SJCRH30 (cell line): ENCODE measurements at regions not wholly inside any gene's neighbourhood (a gene's known extent, or its start where the extent isn't known, plus 50 kb on each side); places are given as distances from the start of the nearest gene placed in this dataset.

Source experiments
- DNase-seq, 2 experiments: peaks; one replicate each; pipeline ENCODE4 v3.0.0-alpha.2; 2015 to 2020
- H3K27ac ChIP-seq: fragments of 250-450 bp; sonication (Bioruptor Pico); 2 replicates; pipeline ENCODE4 v1.5.1; 2020; ENCODE audit warnings: mild to moderate bottlenecking, moderate library complexity
- H3K27me3 ChIP-seq: fragments of 250-450 bp; sonication (Bioruptor Pico); 2 replicates; pipeline ENCODE4 v1.5.1; 2020; ENCODE audit warnings: mild to moderate bottlenecking, moderate library complexity
- H3K36me3 ChIP-seq: fragments of 250-450 bp; sonication (Bioruptor Pico); 2 replicates; pipeline ENCODE4 v1.5.1; 2020; ENCODE audit warnings: mild to moderate bottlenecking, moderate library complexity
- H3K4me1 ChIP-seq: fragments of 250-450 bp; sonication (Bioruptor Pico); 2 replicates; pipeline ENCODE4 v1.5.1; 2020; ENCODE audit warnings: mild to moderate bottlenecking, moderate library complexity
- H3K4me3 ChIP-seq: fragments of 250-450 bp; sonication (Bioruptor Pico); 2 replicates; pipeline ENCODE4 v1.5.1; 2020; ENCODE audit warnings: mild to moderate bottlenecking, moderate library complexity
- H3K9me3 ChIP-seq: fragments of 250-450 bp; sonication (Bioruptor Pico); replicated peaks from 2 replicates; pipeline ENCODE4 v1.5.1; 2020; ENCODE audit warnings: mild to moderate bottlenecking, moderate library complexity

DNA sequence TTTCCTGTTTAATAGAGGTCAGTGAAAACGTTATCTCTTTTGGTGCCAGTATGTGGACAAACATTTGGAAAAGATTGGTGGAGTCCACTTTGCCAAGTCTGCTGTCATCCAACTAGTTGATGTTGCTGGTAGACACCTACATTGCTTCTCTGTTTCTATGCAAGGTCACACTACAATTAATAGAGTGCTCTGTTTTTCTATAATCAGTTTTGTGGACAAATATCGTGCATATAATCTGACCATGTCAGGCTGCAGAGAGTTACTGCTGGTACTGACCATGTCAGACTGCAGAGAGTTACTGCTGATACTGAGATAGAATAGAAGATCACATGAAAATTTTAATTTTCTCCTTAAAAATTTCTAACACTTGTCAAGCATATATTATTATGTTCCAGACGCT lies 603.3 kb downstream of the TSN start:
- H3K4me3 ChIP-seq: no peak overlapping the region
- no peak overlapping the region for H3K27ac ChIP-seq
- no peaks in the 10 kb centered on the region for H3K4me1 ChIP-seq
- 0 out of 2 replicates have a peak, but pooled peaks cover 4% of the 10 kb centered on the region for H3K27me3 ChIP-seq
- no peaks in the 10 kb centered on the region for H3K9me3 ChIP-seq
- H3K36me3 ChIP-seq: no peaks in the 10 kb centered on the region
- no peak for DNase-seq

DNA sequence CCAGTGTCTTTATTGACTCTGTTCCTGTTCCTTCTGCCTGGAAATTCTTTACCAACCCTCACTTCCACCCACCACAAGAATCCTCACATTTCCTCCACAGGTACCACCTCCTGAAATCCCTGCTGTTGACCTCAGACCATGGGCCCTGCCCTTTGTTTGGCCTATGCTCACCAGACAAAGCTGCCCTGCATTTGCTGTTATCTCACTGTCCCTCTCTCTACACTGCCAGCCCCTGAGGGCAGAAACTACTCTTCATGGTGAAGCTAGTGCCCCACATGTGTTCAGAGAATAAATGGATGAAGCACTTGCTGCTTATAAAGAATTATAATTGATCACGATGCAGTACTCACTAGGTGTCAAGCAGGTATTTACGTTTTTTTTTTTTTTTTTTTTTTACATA lies 608.4 kb downstream of the TSN start:
- Histone ChIP-seq H3K27ac (no peak overlapping the region), H3K9me3 (no peaks in the 10 kb centered on the region), H3K4me1 (no peaks in the 10 kb centered on the region), H3K36me3 (no peaks in the 10 kb centered on the region), H3K4me3 (no peak overlapping the region), H3K27me3 (peaks cover 4% of the 10 kb centered on the region; the same call in 1 of the 2 replicates)
- DNase-seq: no peak

DNA sequence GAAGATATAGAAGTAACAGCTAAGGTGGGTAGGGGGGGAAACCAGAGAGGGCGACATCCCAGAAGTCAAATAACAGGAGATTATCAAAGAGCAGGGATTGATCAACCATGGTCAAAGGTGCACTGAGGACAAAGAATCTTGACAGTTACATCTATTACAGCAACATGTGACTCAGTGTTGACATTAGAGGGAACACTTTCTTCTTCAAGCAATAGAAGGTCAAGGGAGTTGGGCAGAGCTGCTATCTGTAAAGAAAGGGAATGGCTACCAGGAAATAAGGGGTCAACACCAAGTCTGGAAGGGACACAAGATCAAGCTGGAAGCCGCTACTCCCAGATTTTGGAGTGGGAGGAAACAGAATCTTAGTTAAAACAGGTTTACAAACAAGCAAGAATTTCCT lies 611.0 kb downstream of the TSN start:
- peaks cover 4% of the 10 kb centered on the region; the same call in 1 of the 2 replicates for H3K27me3 ChIP-seq
- DNase-seq: no peak
- H3K4me1 ChIP-seq: no peaks in the 10 kb centered on the region
- no peak overlapping the region for H3K27ac ChIP-seq
- no peak overlapping the region for H3K4me3 ChIP-seq
- H3K9me3 ChIP-seq: no peaks in the 10 kb centered on the region
- no peaks in the 10 kb centered on the region for H3K36me3 ChIP-seq

DNA sequence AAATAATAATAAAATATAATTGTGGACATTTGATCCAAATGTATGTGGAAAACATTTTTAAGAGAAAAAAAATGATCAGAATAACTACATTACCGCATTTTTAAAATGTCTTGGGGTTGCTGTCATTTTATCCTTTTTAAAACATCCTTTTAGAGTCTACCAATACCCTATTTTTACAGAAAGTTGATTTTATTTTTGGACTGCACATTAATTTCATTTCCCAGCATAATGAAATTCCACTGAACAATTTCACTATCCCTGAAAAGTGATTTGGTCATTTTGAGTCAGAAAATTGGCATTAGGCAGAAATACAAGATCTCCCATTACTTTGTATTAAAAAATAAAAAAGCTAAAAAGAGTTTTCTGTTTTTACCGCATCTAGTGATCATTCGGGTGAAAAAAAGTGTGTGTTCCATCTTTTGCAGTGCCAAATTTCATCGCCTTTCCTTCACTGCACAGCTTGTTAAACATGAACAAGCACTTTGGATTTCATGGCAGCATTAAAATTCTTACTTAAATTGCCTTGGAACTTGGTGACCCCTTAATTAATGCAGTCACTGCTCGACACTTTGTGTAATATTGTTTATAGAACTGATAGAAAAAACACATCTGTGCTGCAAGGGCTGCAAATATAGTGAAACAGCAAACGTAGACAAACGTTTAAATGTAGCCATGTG lies 611.7 kb downstream of the TSN start:
- peaks cover 4% of the 10 kb centered on the region; the same call in 1 of the 2 replicates for H3K27me3 ChIP-seq
- no peaks in the 10 kb centered on the region for H3K36me3 ChIP-seq
- H3K4me1 ChIP-seq: no peaks in the 10 kb centered on the region
- no peak overlapping the region for H3K27ac ChIP-seq
- no peak overlapping the region for H3K4me3 ChIP-seq
- no peaks in the 10 kb centered on the region for H3K9me3 ChIP-seq
- DNase-seq: no peak

DNA sequence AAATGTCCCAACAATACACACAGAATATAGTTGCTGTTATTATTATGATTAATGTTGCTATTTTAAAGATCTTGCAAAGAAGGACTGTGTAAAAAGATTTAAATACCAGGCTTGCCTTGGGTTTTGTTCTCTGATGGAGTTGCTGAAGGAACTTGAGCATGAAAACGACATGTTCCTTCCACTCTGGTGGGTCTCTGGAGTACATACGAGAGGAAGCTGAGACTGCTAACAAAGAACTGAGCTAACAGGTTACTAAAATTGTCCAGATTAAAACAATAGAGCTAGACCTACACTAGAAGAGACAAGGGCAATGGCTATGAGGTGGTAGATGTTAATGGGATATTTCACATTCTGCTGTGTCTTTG lies 612.2 kb downstream of the TSN start:
- Histone ChIP-seq H3K27me3 (peaks cover 4% of the 10 kb centered on the region; the same call in 1 of the 2 replicates), H3K4me3 (no peak overlapping the region), H3K9me3 (no peaks in the 10 kb centered on the region), H3K4me1 (no peaks in the 10 kb centered on the region), H3K27ac (no peak overlapping the region), H3K36me3 (no peaks in the 10 kb centered on the region)
- no peak for DNase-seq

DNA sequence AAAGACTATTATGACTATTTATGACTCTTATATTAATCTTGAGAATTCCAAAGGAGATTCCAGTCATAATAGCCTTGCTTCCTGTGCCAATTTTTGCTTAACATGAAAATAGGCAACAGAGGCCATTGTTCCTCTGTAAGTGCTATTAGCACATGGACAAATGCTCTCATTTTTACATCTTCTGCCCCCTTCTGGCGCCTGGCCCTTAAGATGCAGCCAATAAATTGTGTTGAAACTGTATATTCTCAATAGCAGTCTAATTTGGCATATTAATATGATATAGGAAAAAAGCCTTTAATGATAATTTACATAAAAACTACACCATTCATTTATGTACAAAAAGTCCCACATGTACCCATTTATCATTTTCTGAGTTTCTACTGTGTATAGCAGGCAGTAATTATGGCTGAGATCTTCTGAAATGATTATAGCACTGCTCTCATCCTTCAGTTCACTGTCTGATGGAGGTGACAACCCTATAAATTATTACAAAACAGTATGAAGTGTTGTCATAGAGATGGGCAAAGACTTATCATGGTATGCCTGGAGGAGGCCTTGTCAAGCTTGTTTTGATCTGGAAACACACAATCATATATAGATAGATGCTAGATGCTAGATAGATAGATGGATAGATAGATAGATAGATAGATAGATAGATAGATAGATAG lies 613.3 kb downstream of the TSN start:
- Histone ChIP-seq H3K9me3 (no peaks in the 10 kb centered on the region), H3K27me3 (peaks cover 4% of the 10 kb centered on the region; the same call in 1 of the 2 replicates), H3K4me3 (no peak overlapping the region), H3K4me1 (no peaks in the 10 kb centered on the region), H3K36me3 (no peaks in the 10 kb centered on the region), H3K27ac (no peak overlapping the region)
- peak in 1 of 2 experiments; percentile 2 for DNase-seq

DNA sequence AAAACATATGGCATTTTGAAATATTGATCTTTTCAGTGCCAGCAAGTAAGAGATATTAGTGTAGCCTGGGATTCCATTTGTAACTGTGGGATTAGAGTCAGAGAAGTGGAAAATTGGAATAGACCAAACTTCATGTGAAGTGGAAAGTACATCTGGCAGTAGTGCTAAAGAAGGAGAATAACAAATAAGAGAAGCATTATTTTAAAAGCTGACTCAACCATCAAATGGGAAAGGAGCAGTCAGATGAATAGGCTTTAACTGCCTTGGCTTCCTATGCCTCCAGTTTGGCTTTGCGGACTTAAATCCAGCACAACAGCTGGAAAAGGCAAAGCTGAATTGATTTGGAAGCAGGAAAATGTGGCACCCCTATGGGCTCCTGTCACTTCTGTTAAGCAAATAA lies 623.1 kb downstream of the TSN start:
- Histone ChIP-seq H3K4me3 (no peak overlapping the region), H3K27me3 (no peaks in the 10 kb centered on the region), H3K4me1 (no peaks in the 10 kb centered on the region), H3K36me3 (no peaks in the 10 kb centered on the region), H3K9me3 (no peaks in the 10 kb centered on the region), H3K27ac (no peak overlapping the region)
- no peak for DNase-seq

DNA sequence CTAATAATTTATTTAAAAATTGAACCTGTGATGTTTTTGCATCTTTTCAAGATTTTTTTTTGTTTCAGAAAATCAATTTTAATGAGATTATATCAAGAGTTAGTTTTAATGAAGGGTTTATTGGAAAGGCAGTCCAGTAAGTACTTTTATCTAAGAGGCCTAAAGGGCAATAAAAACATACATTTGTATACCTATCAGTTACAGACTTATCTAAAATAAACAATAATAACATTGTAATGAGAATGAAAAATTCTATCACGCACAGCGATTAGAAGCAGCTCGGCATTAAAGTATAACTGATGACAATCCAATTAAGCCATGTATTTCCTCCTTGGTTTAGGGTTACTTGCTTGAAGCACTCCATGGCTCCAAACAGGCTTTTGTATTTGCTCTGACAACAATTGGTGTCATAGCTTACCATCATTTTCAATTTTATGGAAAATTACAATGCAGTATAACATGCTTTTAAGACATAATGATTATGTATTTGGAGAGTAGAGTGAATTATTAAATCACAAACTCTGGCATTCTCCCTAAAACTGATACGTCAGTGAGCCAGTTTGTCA lies 629.4 kb downstream of the TSN start:
- no peaks in the 10 kb centered on the region for H3K27me3 ChIP-seq
- H3K4me3 ChIP-seq: no peak overlapping the region
- H3K9me3 ChIP-seq: no peaks in the 10 kb centered on the region
- H3K4me1 ChIP-seq: no peaks in the 10 kb centered on the region
- H3K36me3 ChIP-seq: no peaks in the 10 kb centered on the region
- DNase-seq: no peak
- H3K27ac ChIP-seq: no peak overlapping the region

DNA sequence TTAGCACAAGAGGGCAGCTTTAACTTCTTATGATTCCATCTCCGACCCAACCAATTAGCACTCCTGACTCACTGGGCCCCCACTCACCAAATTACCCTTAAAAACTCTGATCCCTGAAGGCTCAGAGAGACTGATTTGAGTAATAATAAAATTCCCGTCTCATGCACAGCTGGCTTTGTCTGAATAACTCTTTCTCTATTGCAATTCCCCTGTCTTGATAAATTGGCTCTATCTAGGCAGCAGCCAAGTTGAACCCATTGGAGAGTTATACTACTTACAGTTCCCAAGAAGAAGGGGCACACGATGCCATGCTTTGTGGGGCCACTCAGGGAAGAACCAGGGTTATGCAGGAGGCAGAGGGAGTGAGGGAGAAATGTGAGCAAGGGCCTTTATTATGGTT lies 632.8 kb downstream of the TSN start:
- no peak for DNase-seq
- H3K36me3 ChIP-seq: no peaks in the 10 kb centered on the region
- no peak overlapping the region for H3K27ac ChIP-seq
- H3K27me3 ChIP-seq: no peaks in the 10 kb centered on the region
- no peaks in the 10 kb centered on the region for H3K9me3 ChIP-seq
- no peaks in the 10 kb centered on the region for H3K4me1 ChIP-seq
- no peak overlapping the region for H3K4me3 ChIP-seq

DNA sequence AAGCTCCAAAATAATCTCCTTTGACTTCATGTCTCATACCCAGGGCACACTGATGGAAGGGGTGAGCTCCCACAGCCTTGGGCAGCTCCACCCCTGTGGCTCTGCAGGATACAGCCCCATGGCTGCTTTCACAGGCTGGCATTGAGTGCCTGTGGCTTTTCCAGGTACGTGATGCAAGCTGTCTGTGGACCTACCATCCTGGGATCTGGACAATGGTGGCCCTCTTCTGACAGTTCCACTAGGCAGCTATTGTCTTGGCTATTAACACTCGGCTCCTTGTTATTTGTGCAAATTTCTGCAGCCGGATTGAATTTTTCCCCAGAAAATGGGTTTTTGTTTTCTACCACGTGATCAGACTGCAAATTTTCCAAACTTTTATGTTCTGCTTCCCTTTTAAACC lies 634.2 kb downstream of the TSN start:
- DNase-seq: no peak
- H3K4me1 ChIP-seq: no peaks in the 10 kb centered on the region
- no peaks in the 10 kb centered on the region for H3K36me3 ChIP-seq
- H3K9me3 ChIP-seq: no peaks in the 10 kb centered on the region
- no peak overlapping the region for H3K27ac ChIP-seq
- H3K27me3 ChIP-seq: no peaks in the 10 kb centered on the region
- H3K4me3 ChIP-seq: no peak overlapping the region

DNA sequence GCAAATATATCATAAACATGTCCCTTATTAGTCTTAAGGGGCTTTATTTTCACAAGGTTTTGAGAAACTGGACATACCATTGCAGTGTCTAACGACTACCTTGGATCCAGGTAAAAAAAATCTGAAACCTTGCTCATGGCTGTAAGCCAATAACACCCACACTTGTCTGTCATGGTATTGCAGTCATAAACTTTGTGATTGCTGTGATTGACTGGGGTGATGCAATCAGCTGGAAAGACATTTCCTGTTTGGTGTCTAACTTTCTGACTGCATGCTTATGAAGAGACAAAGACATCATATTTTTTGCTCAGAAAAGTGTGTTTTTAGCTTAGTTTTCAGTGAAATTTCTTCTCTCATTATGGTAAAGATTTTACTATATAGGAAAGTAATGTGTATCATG lies 635.0 kb downstream of the TSN start:
- Histone ChIP-seq H3K4me1 (no peaks in the 10 kb centered on the region), H3K4me3 (no peak overlapping the region), H3K9me3 (no peaks in the 10 kb centered on the region), H3K36me3 (no peaks in the 10 kb centered on the region), H3K27me3 (peaks cover 3% of the 10 kb centered on the region; the same call in 1 of the 2 replicates), H3K27ac (no peak overlapping the region)
- DNase-seq: no peak

DNA sequence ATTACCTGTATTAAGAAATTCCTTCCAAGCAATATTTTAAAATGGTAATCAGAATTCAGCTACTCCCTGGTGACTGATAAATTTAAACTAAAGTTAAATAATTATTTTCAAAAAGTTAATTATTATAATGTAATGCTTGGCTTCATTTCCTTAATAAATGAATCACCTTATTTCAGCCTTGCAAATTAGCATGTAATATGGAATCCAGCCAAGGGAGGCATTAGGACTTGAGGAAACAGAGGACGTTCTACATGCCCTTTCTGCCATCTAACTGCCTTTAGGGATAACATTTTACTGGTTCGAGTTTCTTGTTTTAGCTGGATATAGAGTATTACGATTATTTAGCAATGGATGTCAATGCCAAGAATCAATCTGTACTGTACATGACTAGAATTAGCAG lies 636.3 kb downstream of the TSN start:
- DNase-seq: no peak
- H3K4me1 ChIP-seq: no peaks in the 10 kb centered on the region
- H3K9me3 ChIP-seq: no peaks in the 10 kb centered on the region
- H3K27me3 ChIP-seq: peaks cover 3% of the 10 kb centered on the region; the same call in 1 of the 2 replicates
- H3K4me3 ChIP-seq: no peak overlapping the region
- no peak overlapping the region for H3K27ac ChIP-seq
- H3K36me3 ChIP-seq: no peaks in the 10 kb centered on the region

DNA sequence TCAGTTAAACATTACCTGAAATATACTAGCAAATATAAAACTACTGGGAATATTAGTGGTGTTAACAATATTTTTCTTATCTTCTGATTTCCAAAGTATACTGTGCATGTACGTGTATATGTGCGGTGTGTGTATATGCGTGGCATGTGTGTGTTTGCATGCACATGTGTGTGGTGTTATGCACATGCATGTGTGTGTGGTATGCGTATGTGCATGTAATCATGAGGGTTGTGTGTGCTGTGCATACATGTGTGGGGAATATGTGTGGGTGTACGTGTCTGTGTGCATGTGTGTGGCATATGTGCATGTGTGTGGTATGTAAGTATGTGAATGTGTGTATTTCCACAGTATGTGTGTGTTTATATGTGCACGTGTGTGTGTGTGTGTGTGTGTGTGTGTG lies 640.2 kb downstream of the TSN start:
- H3K36me3 ChIP-seq: no peaks in the 10 kb centered on the region
- DNase-seq: no peak
- H3K9me3 ChIP-seq: no peaks in the 10 kb centered on the region
- H3K27me3 ChIP-seq: peaks cover 3% of the 10 kb centered on the region; the same call in 1 of the 2 replicates
- H3K4me1 ChIP-seq: no peaks in the 10 kb centered on the region
- no peak overlapping the region for H3K27ac ChIP-seq
- no peak overlapping the region for H3K4me3 ChIP-seq

DNA sequence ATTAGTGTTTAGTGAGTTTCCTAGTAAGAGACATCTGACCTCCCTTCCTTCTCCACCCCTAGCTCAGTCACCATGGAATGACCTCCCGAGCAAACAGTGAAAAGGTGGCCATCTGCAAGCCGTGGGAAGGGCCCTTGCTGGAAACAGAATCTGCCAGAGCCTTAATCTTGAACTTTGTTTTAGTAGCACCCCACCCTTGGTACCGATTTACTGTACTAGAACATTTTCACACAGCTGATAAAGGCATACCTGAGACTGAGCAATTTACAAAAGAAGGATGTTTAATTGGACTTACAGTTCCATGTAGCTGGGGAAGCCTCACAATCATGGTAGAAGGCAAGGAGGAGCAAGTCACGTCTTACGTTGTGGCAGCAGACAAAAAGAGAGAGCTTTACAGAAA lies 655.8 kb downstream of the TSN start:
- H3K4me3 ChIP-seq: no peak overlapping the region
- DNase-seq: no peak
- no peaks in the 10 kb centered on the region for H3K9me3 ChIP-seq
- no peaks in the 10 kb centered on the region for H3K4me1 ChIP-seq
- H3K27ac ChIP-seq: no peak overlapping the region
- no peaks in the 10 kb centered on the region; the same call in 1 of the 2 replicates for H3K27me3 ChIP-seq
- no peaks in the 10 kb centered on the region for H3K36me3 ChIP-seq

DNA sequence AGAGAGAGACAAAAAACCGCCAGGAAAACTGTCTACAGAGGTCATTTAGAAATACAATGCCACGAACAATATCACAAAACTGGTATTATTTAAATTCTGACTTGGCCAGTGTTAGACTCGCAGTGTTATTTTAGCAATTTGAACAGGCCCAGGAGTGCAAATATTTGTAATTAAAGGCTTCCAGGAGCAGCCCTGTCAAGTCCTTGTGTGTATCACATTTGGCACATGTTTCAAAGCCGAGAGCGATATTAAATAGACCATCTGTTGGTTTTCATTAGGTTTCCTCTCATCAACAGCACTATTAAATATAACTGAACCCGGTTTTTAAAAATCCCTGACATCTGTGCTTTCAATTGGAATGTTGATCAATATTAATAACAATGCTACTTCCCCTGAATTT lies 656.9 kb downstream of the TSN start:
- Histone ChIP-seq H3K9me3 (no peaks in the 10 kb centered on the region), H3K36me3 (no peaks in the 10 kb centered on the region), H3K4me3 (no peak overlapping the region), H3K27ac (no peak overlapping the region), H3K27me3 (no peaks in the 10 kb centered on the region; the same call in 1 of the 2 replicates), H3K4me1 (no peaks in the 10 kb centered on the region)
- DNase-seq: no peak
